IMR-90 (cell line): ENCODE measurements at regions not wholly inside any gene's neighbourhood (a gene's known extent, or its start where the extent isn't known, plus 50 kb on each side); places are given as distances from the start of the nearest gene placed in this dataset.

Experiments
- ATAC-seq: fragments of 200-7000 bp; cut with Tn5 transposase; 2 replicates; pipeline ENCODE4 v1.9.1; 2020; ENCODE audit warnings: low read depth, mild to moderate bottlenecking, moderate library complexity
- BruUV-seq: library from RNA; stranded (reverse); fragments of 400-500 nt; replicated peaks from 2 replicates; lab custom pipeline; 2021; lab: Mats Ljungman, UMichigan
- CTCF ChIA-PET: fragments of 300-600 bp; formaldehyde crosslinking; extraction: SDS; loops from one replicate; lab custom pipeline; 2021; ENCODE audit warnings: antibody characterized with exemption; lab: Yijun Ruan, JAX
- POLR2A ChIA-PET: fragments of 300-600 bp; sonication (Branson Sonifier 250); formaldehyde crosslinking; loops from one replicate; lab custom pipeline; 2022; ENCODE audit warnings: antibody characterized with exemption; ENCODE audit not compliant: unreplicated experiment; lab: Charles Lee
- DNase-seq: peaks from one replicate; pipeline ENCODE4 v3.0.0; 2013
- H2AFZ ChIP-seq: replicated peaks from 2 replicates; pipeline ENCODE3; 2013; ENCODE audit warnings: low read length, mild to moderate bottlenecking; ENCODE audit not compliant: poor library complexity
- H2AK5ac ChIP-seq: 2 replicates; pipeline ENCODE4 v1.6.1; 2013; ENCODE audit warnings: low read depth, low read length, inconsistent platforms
- H2AK9ac ChIP-seq: replicated peaks from 2 replicates; pipeline ENCODE3; 2013; ENCODE audit warnings: mild to moderate bottlenecking, low read depth, low read length, moderate library complexity; ENCODE audit not compliant: poor library complexity
- H2BK120ac ChIP-seq: 2 replicates; pipeline ENCODE4 v1.6.1; 2013; ENCODE audit warnings: low read depth, low read length, inconsistent platforms
- H2BK15ac ChIP-seq: 3 replicates; pipeline ENCODE4 v1.6.1; 2013; ENCODE audit warnings: low read depth, low read length, inconsistent platforms
- H2BK20ac ChIP-seq: 2 replicates; pipeline ENCODE4 v1.6.1; 2013; ENCODE audit warnings: low read depth, mild to moderate bottlenecking, inconsistent platforms, low read length, moderate library complexity
- H2BK5ac ChIP-seq: 2 replicates; pipeline ENCODE4 v1.6.1; 2013; ENCODE audit warnings: mild to moderate bottlenecking, low read depth, low read length, inconsistent platforms; ENCODE audit not compliant: poor library complexity, severe bottlenecking
- H3K14ac ChIP-seq: replicated peaks from 2 replicates; pipeline ENCODE4 v1.6.1; 2013; ENCODE audit warnings: low read depth, low read length, inconsistent platforms
- H3K18ac ChIP-seq: 2 replicates; pipeline ENCODE4 v1.6.1; 2013; ENCODE audit warnings: low read depth, low read length, control low read depth
- H3K23ac ChIP-seq: 2 replicates; pipeline ENCODE4 v1.6.1; 2013; ENCODE audit warnings: low read depth, low read length, inconsistent platforms
- H3K27ac ChIP-seq: 2 replicates; pipeline ENCODE4 v1.5.1; 2013; ENCODE audit warnings: mild to moderate bottlenecking, control low read depth, low read length; ENCODE audit not compliant: insufficient read depth
- H3K27me3 ChIP-seq: 2 replicates; pipeline ENCODE4 v1.6.1; 2013; ENCODE audit warnings: low read length; ENCODE audit not compliant: control insufficient read depth, insufficient read depth
- H3K36me3 ChIP-seq: 2 replicates; pipeline ENCODE4 v1.6.1; 2013; ENCODE audit warnings: low read length, mixed read lengths; ENCODE audit not compliant: control insufficient read depth, insufficient read depth
- H3K4ac ChIP-seq: 2 replicates; pipeline ENCODE4 v1.6.1; 2013; ENCODE audit warnings: low read depth, low read length, inconsistent platforms
- H3K4me1 ChIP-seq: 2 replicates; pipeline ENCODE4 v1.6.1; 2013; ENCODE audit warnings: low read length, mixed read lengths; ENCODE audit not compliant: control insufficient read depth, insufficient read depth
- H3K4me2 ChIP-seq: 2 replicates; pipeline ENCODE4 v1.6.1; 2013; ENCODE audit warnings: low read depth, mild to moderate bottlenecking, control low read depth, low read length, moderate library complexity
- H3K4me3 ChIP-seq: 2 replicates; pipeline ENCODE4 v1.5.1; 2013; ENCODE audit warnings: low read depth, mild to moderate bottlenecking, control low read depth, low read length, moderate library complexity; ENCODE audit not compliant: insufficient read depth
- H3K56ac ChIP-seq: 2 replicates; pipeline ENCODE4 v1.6.1; 2013; ENCODE audit warnings: low read length, inconsistent platforms; ENCODE audit not compliant: insufficient read depth; ENCODE audit errors: extremely low read depth
- H3K79me1 ChIP-seq, 2 experiments: 2 replicates each; pipeline ENCODE4 v1.6.1; 2013; ENCODE audit warnings: low read length in 2 of 2, inconsistent platforms in 1 of 2, low read depth in 1 of 2
- H3K9ac ChIP-seq: 2 replicates; pipeline ENCODE4 v1.6.1; 2013; ENCODE audit warnings: low read depth, low read length, control low read depth
- H3K9me1 ChIP-seq: 2 replicates; pipeline ENCODE4 v1.6.1; 2013; ENCODE audit warnings: low read length, inconsistent platforms; ENCODE audit not compliant: insufficient read depth
- H3K9me3 ChIP-seq: 2 replicates; pipeline ENCODE4 v1.6.1; 2013; ENCODE audit warnings: low read length; ENCODE audit not compliant: control insufficient read depth, insufficient read depth
- H4K20me1 ChIP-seq: 2 replicates; pipeline ENCODE4 v1.6.1; 2013; ENCODE audit warnings: low read length, inconsistent platforms; ENCODE audit not compliant: insufficient read depth
- H4K5ac ChIP-seq: 2 replicates; pipeline ENCODE4 v1.6.1; 2013; ENCODE audit warnings: mild to moderate bottlenecking, low read depth, low read length, control low read depth
- H4K8ac ChIP-seq, 2 experiments: 2 replicates each; pipeline ENCODE4 v1.6.1; 2013; ENCODE audit warnings: low read depth in 2 of 2, low read length in 2 of 2, control low read depth in 1 of 2, inconsistent platforms in 1 of 2
- H4K91ac ChIP-seq: 2 replicates; pipeline ENCODE4 v1.6.1; 2013; ENCODE audit warnings: low read depth, low read length, inconsistent platforms; ENCODE audit not compliant: insufficient read depth
- CHD1 ChIP-seq: IDR thresholded peaks from 2 replicates; pipeline ENCODE4 v1.6.1; 2012; ENCODE audit warnings: low read depth, low read length, improper control_type of control experiment
- FOS ChIP-seq: fragments of 150-350 bp; IDR thresholded peaks from 2 replicates; pipeline ENCODE4 v1.6.1; 2016; ENCODE audit warnings: low read depth, low read length
- MAFK ChIP-seq: IDR thresholded peaks from 2 replicates; pipeline ENCODE4 v1.6.1; 2012; ENCODE audit warnings: low read depth, low read length, improper control_type of control experiment
- NFE2L2 ChIP-seq: fragments of 150-350 bp; IDR thresholded peaks from 2 replicates; pipeline ENCODE4 v1.6.1; 2016; ENCODE audit warnings: low read depth, mild to moderate bottlenecking, low read length
- POLR2A ChIP-seq: IDR thresholded peaks from 2 replicates; pipeline ENCODE4 v1.6.1; 2012; ENCODE audit warnings: mild to moderate bottlenecking, low read depth, low read length
- WGBS, 2 experiments: methylation state at CpG; one replicate each; pipeline versions ENCODE4 v1.1.5 to v1.1.7; 2013; ENCODE audit warnings: missing lambda C conversion rate in 2 of 2; ENCODE audit not compliant: insufficient read length in 1 of 2; ENCODE audit errors: extremely low coverage in 2 of 2; 5-methylcytosine and 5-hydroxymethylcytosine counted together
- dilution Hi-C: fragments of 300-500 bp; cut with HindIII; formaldehyde crosslinking; loops from one replicate; pipeline ENCODE4 v1.14.3; 2018; ENCODE audit warnings: low sequenced_read_pairs; ENCODE audit not compliant: unreplicated experiment
- in situ Hi-C: fragments of 300-500 bp; cut with MboI; formaldehyde crosslinking; loops from 3 replicates; pipeline ENCODE4 v1.14.3; 2019; ENCODE audit warnings: low sequenced_read_pairs, inconsistent platforms, mixed read lengths
- intact Hi-C: fragments of 100-400 bp; cut with micrococcal nuclease; formaldehyde crosslinking; loops from 2 replicates; pipeline ENCODE4 v1.10.0; 2022
- TF ChIP-seq, protein P1 (sequence below): fragments of 150-350 bp; IDR thresholded peaks from 2 replicates; pipeline ENCODE4 v1.6.1; 2017; ENCODE audit warnings: mild to moderate bottlenecking, antibody characterized with exemption, low read length, low read depth
- TF ChIP-seq, protein P2 (sequence below): conservative IDR thresholded peaks from 2 replicates; pipeline ENCODE4 v1.5.1; 2012; ENCODE audit warnings: mild to moderate bottlenecking, low read depth, low read length, improper control_type of control experiment

DNA sequence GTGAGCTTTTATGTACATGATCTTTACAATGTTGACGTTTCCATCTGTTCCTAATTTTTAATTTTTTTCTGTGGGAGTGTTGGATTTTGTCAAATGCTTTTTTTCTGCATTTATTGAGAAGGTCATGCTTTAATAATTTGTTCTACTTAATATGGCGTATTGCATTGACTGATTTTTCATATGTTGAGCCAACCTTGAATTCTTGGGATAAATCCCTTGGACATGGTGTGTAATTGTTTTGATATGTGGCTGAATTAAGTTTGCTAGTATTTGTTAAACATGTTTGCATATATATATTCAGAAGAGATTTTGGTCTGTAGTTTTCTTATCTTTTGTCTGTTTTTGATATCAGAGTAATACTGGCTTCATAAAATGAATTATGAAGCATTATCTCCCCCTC, 256.7 kb downstream of the EDEM1 start:
- DNase-seq, result no peak
- Histone ChIP-seq H2AFZ (no peak overlapping the region), H3K9ac (no peak overlapping the region), H4K8ac (no peak overlapping the region), H2BK120ac (no peak overlapping the region), H3K56ac (no peak overlapping the region), H3K9me1 (no peaks in the 10 kb centered on the region), H2BK15ac (no peak overlapping the region), H2BK5ac (no peak overlapping the region), H3K79me1 (no peaks in the 10 kb centered on the region), H3K4me2 (no peak overlapping the region), H4K5ac (no peak overlapping the region), H3K4me1 (no peaks in the 10 kb centered on the region), H3K4me3 (no peak overlapping the region), H3K9me3 (no peaks in the 10 kb centered on the region), H2AK5ac (no peak overlapping the region), H4K91ac (no peak overlapping the region), H3K23ac (no peak overlapping the region), H3K14ac (no peak overlapping the region), H3K27ac (no peak overlapping the region), H4K20me1 (no peaks in the 10 kb centered on the region), H2BK20ac (no peak overlapping the region), H2AK9ac (no peak overlapping the region), H3K36me3 (no peaks in the 10 kb centered on the region), H3K4ac (no peak overlapping the region), H3K27me3 (no peaks in the 10 kb centered on the region), H3K18ac (no peak overlapping the region)
- no peak for TF ChIP-seq CHD1
- TF ChIP-seq FOS, result no peak
- TF ChIP-seq, protein P1, sequence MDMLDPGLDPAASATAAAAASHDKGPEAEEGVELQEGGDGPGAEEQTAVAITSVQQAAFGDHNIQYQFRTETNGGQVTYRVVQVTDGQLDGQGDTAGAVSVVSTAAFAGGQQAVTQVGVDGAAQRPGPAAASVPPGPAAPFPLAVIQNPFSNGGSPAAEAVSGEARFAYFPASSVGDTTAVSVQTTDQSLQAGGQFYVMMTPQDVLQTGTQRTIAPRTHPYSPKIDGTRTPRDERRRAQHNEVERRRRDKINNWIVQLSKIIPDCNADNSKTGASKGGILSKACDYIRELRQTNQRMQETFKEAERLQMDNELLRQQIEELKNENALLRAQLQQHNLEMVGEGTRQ, result no peak
- TF ChIP-seq, protein P2, sequence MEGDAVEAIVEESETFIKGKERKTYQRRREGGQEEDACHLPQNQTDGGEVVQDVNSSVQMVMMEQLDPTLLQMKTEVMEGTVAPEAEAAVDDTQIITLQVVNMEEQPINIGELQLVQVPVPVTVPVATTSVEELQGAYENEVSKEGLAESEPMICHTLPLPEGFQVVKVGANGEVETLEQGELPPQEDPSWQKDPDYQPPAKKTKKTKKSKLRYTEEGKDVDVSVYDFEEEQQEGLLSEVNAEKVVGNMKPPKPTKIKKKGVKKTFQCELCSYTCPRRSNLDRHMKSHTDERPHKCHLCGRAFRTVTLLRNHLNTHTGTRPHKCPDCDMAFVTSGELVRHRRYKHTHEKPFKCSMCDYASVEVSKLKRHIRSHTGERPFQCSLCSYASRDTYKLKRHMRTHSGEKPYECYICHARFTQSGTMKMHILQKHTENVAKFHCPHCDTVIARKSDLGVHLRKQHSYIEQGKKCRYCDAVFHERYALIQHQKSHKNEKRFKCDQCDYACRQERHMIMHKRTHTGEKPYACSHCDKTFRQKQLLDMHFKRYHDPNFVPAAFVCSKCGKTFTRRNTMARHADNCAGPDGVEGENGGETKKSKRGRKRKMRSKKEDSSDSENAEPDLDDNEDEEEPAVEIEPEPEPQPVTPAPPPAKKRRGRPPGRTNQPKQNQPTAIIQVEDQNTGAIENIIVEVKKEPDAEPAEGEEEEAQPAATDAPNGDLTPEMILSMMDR, result no peak
- no peak for TF ChIP-seq MAFK
- TF ChIP-seq NFE2L2, result no peak
- TF ChIP-seq POLR2A, result no peak
- no TSS peak for BruUV-seq
- ChIA-PET CTCF (no interaction called here), POLR2A (no interaction called here)
- intact Hi-C loops (no loop called here), dilution Hi-C loops (no loop called here), in situ Hi-C loops (no loop called here)
- no peak for ATAC-seq
- WGBS, 2 experiments, result no CpG with 5 or more reads among the region's 2 CpGs
